PC-3 (cell line): ENCODE measurements at regions not wholly inside any gene's neighbourhood (a gene's known extent, or its start where the extent isn't known, plus 50 kb on each side); places are given as distances from the start of the nearest gene placed in this dataset.
"Not testable (repeated sequence)": the region's sequence is repeated elsewhere in the genome, so short reads cannot be mapped to it uniquely, and the experiment has no call there.

Source experiments
- ATAC-seq: fragments of 200-7000 bp; cut with Tn5 transposase; 2 replicates; pipeline ENCODE4 v1.9.1; 2020; ENCODE audit warnings: mild to moderate bottlenecking, moderate library complexity
- BruUV-seq: library from RNA; stranded (reverse); fragments of 400-500 nt; replicated peaks from 2 replicates; lab custom pipeline; 2021; lab: Mats Ljungman, UMichigan
- CTCF ChIA-PET: fragments of 300-600 bp; sonication (Branson Sonifier 250); formaldehyde crosslinking; loops from one replicate; lab custom pipeline; 2022; ENCODE audit warnings: antibody characterized with exemption; lab: Charles Lee
- POLR2A ChIA-PET: fragments of 300-600 bp; sonication (Branson Sonifier 250); formaldehyde crosslinking; loops from one replicate; lab custom pipeline; 2022; ENCODE audit warnings: antibody characterized with exemption; ENCODE audit not compliant: unreplicated experiment; lab: Charles Lee
- DNase-seq: peaks from one replicate; pipeline ENCODE4 v3.0.0-alpha.2; 2015
- H2AFZ ChIP-seq: fragments of 300-600 bp; sonication (generic); 2 replicates; pipeline ENCODE4 v1.6.0; 2016; ENCODE audit warnings: antibody characterized with exemption, low read length
- H3F3A ChIP-seq: fragments of 300-600 bp; sonication (generic); one replicate; pipeline ENCODE4 v1.6.0; 2017; ENCODE audit warnings: antibody characterized with exemption, low read length, control low read depth, mild to moderate bottlenecking; ENCODE audit not compliant: unreplicated experiment
- H3K27ac ChIP-seq: fragments of 300-600 bp; sonication (generic); 2 replicates; pipeline ENCODE4 v1.5.1; 2016; ENCODE audit warnings: mild to moderate bottlenecking, low read length
- H3K27me3 ChIP-seq: fragments of 300-600 bp; sonication (generic); 2 replicates; pipeline ENCODE4 v1.6.1; 2016; ENCODE audit warnings: low read length, mixed read lengths
- H3K36me3 ChIP-seq: fragments of 300-600 bp; sonication (generic); 2 replicates; pipeline ENCODE4 v1.6.1; 2016; ENCODE audit warnings: low read depth, mixed run types, low read length, mixed read lengths
- H3K4me1 ChIP-seq: fragments of 300-600 bp; sonication (generic); 2 replicates; pipeline ENCODE4 v1.5.1; 2016; ENCODE audit warnings: low read length; ENCODE audit not compliant: insufficient read depth
- H3K4me2 ChIP-seq: fragments of 300-600 bp; sonication (generic); 2 replicates; pipeline ENCODE4 v1.6.0; 2016; ENCODE audit warnings: low read length
- H3K4me3 ChIP-seq: fragments of 300-600 bp; sonication (generic); 2 replicates; pipeline ENCODE4 v1.5.1; 2016; ENCODE audit warnings: mild to moderate bottlenecking, low read length, mixed read lengths
- H3K79me2 ChIP-seq: fragments of 300-600 bp; sonication (generic); 2 replicates; pipeline ENCODE4 v1.6.1; 2017; ENCODE audit warnings: low read length, mixed read lengths
- H3K9ac ChIP-seq: fragments of 300-600 bp; sonication (generic); 2 replicates; pipeline ENCODE4 v1.6.0; 2016; ENCODE audit warnings: mild to moderate bottlenecking, low read length
- H3K9me2 ChIP-seq: fragments of 300-600 bp; sonication (generic); replicated peaks from 2 replicates; pipeline ENCODE4 v1.6.1; 2016; ENCODE audit warnings: mixed run types, low read length, mixed read lengths
- H3K9me3 ChIP-seq: fragments of 300-600 bp; sonication (generic); 2 replicates; pipeline ENCODE4 v1.6.1; 2016; ENCODE audit warnings: low read length, mixed read lengths
- H4K20me1 ChIP-seq: fragments of 300-600 bp; sonication (generic); 2 replicates; pipeline ENCODE4 v1.6.1; 2016; ENCODE audit warnings: low read length, mixed read lengths
- intact Hi-C: fragments of 100-400 bp; cut with micrococcal nuclease; formaldehyde crosslinking; loops from 2 replicates; pipeline ENCODE4 v1.9.0; 2023

DNA sequence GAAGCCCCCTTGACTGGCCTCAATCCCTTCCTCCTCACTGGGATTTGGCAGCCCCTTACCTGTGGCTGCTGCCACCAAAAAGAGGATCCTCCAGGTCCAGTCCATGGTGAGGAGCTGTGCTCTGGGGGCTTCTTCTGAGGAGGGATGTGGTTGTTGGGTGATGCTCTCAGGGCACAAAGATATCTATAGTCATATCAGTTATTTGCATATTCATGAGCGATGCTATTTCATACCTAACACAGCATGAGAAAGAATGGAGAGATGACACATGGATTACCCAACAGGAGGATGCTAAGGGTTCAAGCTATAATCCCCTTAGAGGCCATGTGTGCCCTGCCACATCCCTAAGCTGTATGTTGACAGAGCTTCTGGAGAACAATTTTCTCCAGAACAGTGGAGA is 98.1 kb downstream of the OR4M2 start:
- H3K9ac ChIP-seq, H3K9me2 ChIP-seq, CTCF ChIA-PET, H3K27ac ChIP-seq, H3K4me2 ChIP-seq, POLR2A ChIA-PET, H3F3A ChIP-seq, ATAC-seq, H3K4me1 ChIP-seq, H3K9me3 ChIP-seq, DNase-seq, H3K4me3 ChIP-seq, intact Hi-C loops, BruUV-seq, H3K36me3 ChIP-seq, H3K79me2 ChIP-seq, H3K27me3 ChIP-seq, H2AFZ ChIP-seq, H4K20me1 ChIP-seq: not testable (repeated sequence)

DNA sequence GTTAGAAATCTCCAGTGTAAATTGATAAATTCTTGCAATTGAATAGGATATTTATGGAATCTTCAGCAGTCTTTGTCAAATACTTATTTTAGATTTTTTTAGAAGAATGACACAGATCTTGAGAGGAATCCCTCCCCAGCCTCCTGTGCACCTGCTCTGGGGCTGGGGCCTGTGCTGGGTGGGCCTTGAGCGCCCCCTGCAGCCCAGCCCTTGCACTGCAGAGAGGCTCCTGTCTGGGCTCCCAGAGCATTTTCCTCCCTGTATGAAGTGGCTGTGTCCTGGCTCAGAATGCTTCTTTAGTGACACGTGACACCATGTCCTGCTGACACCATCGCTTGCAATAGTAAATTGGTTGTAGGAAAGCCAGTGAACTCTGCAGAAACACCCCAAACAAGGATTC is 98.7 kb downstream of the OR4M2 start:
- H3K9ac ChIP-seq, H3K4me1 ChIP-seq, H3K27ac ChIP-seq, H3K4me3 ChIP-seq, DNase-seq, H2AFZ ChIP-seq, H4K20me1 ChIP-seq, BruUV-seq, POLR2A ChIA-PET, H3K9me3 ChIP-seq, H3K9me2 ChIP-seq, intact Hi-C loops, H3K27me3 ChIP-seq, H3F3A ChIP-seq, H3K4me2 ChIP-seq, H3K79me2 ChIP-seq, CTCF ChIA-PET, ATAC-seq, H3K36me3 ChIP-seq: not testable (repeated sequence)

DNA sequence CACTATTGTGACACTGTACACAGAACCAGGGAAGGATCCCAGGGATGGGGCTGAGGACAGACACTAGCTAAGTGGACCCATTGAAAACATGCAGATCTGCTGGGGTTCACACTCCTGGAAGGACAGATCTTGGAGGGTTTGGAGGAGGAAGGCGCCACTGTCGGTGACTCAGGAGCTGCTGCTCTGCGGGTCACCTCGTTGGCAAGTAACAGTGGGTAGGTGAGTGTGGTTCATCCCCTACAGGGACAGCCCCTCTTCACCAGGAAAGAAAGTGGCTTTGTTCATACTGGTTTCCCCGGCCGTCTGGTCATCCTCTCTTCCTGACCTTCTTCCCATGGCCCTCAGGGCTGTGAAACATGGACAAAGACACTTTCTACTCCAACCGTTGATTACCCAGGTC is 100.3 kb downstream of the OR4M2 start:
- H3F3A ChIP-seq, H3K9ac ChIP-seq, DNase-seq, H3K27ac ChIP-seq, intact Hi-C loops, H3K9me3 ChIP-seq, H3K27me3 ChIP-seq, H3K79me2 ChIP-seq, ATAC-seq, H3K36me3 ChIP-seq, H3K4me1 ChIP-seq, H3K4me3 ChIP-seq, POLR2A ChIA-PET, H3K4me2 ChIP-seq, H3K9me2 ChIP-seq, BruUV-seq, CTCF ChIA-PET, H4K20me1 ChIP-seq, H2AFZ ChIP-seq: not testable (repeated sequence)

GRCh38 chr15:22184678-22185077 is 104.4 kb downstream of the OR4M2 start:
- H3K4me2 ChIP-seq, DNase-seq, H3K4me1 ChIP-seq, intact Hi-C loops, POLR2A ChIA-PET, H2AFZ ChIP-seq, H3K9me2 ChIP-seq, H3K36me3 ChIP-seq, BruUV-seq, H3K4me3 ChIP-seq, H3K27me3 ChIP-seq, H3K9me3 ChIP-seq, H3K9ac ChIP-seq, CTCF ChIA-PET, H3F3A ChIP-seq, H3K27ac ChIP-seq, ATAC-seq, H3K79me2 ChIP-seq, H4K20me1 ChIP-seq: not testable (repeated sequence)

DNA sequence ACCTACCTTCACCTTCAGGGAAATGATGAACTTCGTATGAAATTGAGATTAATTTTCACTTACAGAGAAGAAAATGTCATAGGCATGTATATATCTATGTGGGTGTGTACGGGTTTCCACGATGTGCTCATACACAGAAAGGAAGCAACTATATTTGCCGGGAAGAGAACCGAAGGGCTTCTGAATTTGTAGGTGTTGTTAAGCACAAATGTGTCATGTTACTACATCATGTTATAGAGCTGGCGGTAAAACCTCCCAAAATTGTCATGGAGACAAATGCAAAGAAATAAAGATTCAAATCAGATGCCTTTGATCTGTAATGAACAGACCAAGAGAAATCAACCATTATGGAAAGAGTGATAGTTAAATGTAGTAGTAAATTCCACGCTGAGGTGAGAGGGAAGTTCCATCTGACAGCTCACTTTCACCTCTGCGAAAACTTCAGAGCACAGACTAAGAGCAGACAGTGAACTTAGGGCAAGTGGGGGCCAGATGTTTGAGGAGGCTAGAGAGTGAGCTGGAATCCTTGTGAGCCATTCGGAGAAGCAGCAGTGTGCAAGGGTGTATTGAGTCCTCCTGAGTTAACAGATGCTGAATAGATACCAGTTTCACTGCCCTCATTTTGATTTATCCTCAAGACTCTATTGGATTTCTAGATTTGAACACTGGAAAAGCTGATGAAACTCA is 106.7 kb downstream of the OR4M2 start:
- H3K27ac ChIP-seq, H3F3A ChIP-seq, intact Hi-C loops, H2AFZ ChIP-seq, H3K4me3 ChIP-seq, H3K4me1 ChIP-seq, H4K20me1 ChIP-seq, H3K36me3 ChIP-seq, BruUV-seq, DNase-seq, H3K27me3 ChIP-seq, H3K79me2 ChIP-seq, H3K9me3 ChIP-seq, H3K9me2 ChIP-seq, ATAC-seq, POLR2A ChIA-PET, H3K4me2 ChIP-seq, H3K9ac ChIP-seq, CTCF ChIA-PET: not testable (repeated sequence)

GRCh38 chr15:22191818-22192217 is 111.5 kb downstream of the OR4M2 start:
- H3K9me3 ChIP-seq, H3F3A ChIP-seq, H3K4me2 ChIP-seq, H3K27me3 ChIP-seq, H3K9ac ChIP-seq, H3K4me3 ChIP-seq, H3K9me2 ChIP-seq, H3K79me2 ChIP-seq, H2AFZ ChIP-seq, CTCF ChIA-PET, BruUV-seq, DNase-seq, POLR2A ChIA-PET, H3K4me1 ChIP-seq, H3K27ac ChIP-seq, ATAC-seq, intact Hi-C loops, H3K36me3 ChIP-seq, H4K20me1 ChIP-seq: not testable (repeated sequence)
